OCI-LY3 (cell line): ENCODE measurements at regions not wholly inside any gene's neighbourhood (a gene's known extent, or its start where the extent isn't known, plus 50 kb on each side); places are given as distances from the start of the nearest gene placed in this dataset.

Experiments
- EZH2phosphoT487 ChIP-seq: fragments of 200-600 bp; shearing (Covaris generic); IDR thresholded peaks from 2 replicates; pipeline ENCODE4 v1.6.1; 2018; ENCODE audit warnings: antibody characterized with exemption, mixed run types, low read depth
- TF ChIP-seq, protein P1 (sequence below): fragments of 200-600, 300-600 bp; sonication (generic); IDR thresholded peaks from 2 replicates; pipeline ENCODE4 v1.5.1; 2014; ENCODE audit warnings: antibody characterized with exemption, low read length, low read depth

DNA sequence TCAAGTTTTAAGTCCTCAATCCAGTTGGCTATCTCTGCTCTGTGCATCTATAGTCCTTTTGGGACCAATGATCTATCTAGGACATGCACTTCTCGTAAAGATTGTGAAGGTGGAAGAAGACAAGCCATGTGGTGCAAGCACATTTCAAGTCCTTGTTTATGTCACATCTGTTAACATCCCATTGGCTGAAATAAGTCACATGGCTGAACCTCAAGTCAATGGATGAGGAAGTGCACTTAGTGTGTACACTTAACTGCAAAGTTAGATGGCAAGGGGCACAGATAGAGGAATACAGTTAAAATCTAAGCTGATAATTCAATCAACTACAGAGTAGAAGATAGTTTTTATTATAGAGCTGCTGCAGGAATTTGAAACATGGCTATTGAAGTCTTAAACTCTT is 362.8 kb upstream of the TBX3 start:
- TF ChIP-seq, protein P1, sequence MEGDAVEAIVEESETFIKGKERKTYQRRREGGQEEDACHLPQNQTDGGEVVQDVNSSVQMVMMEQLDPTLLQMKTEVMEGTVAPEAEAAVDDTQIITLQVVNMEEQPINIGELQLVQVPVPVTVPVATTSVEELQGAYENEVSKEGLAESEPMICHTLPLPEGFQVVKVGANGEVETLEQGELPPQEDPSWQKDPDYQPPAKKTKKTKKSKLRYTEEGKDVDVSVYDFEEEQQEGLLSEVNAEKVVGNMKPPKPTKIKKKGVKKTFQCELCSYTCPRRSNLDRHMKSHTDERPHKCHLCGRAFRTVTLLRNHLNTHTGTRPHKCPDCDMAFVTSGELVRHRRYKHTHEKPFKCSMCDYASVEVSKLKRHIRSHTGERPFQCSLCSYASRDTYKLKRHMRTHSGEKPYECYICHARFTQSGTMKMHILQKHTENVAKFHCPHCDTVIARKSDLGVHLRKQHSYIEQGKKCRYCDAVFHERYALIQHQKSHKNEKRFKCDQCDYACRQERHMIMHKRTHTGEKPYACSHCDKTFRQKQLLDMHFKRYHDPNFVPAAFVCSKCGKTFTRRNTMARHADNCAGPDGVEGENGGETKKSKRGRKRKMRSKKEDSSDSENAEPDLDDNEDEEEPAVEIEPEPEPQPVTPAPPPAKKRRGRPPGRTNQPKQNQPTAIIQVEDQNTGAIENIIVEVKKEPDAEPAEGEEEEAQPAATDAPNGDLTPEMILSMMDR: no peak
- no peak for TF ChIP-seq EZH2phosphoT487
